GM12878 (cell line): ENCODE measurements at regions not wholly inside any gene's neighbourhood (a gene's known extent, or its start where the extent isn't known, plus 50 kb on each side); places are given as distances from the start of the nearest gene placed in this dataset.

Experiments used
- ATAC-seq: fragments of 200-7000 bp; cut with Tn5 transposase; 3 replicates; pipeline ENCODE4 v1.9.1; 2020; ENCODE audit warnings: mild to moderate bottlenecking, moderate library complexity
- BruUV-seq: library from RNA; stranded (reverse); fragments of 400-500 nt; replicated peaks from 2 replicates; lab custom pipeline; 2021; lab: Mats Ljungman, UMichigan
- CTCF ChIA-PET: fragments of 300-600 bp; sonication (Branson Sonifier 250); formaldehyde crosslinking; extraction: SDS; loops from one replicate; lab custom pipeline; 2021; ENCODE audit warnings: inconsistent platforms; lab: Yijun Ruan, JAX
- POLR2A ChIA-PET: fragments of 350-600 bp; formaldehyde crosslinking; extraction: SDS; loops from one replicate; lab custom pipeline; 2021; ENCODE audit warnings: inconsistent platforms; lab: Charles Lee
- RAD21 ChIA-PET: fragments of 300-600 bp; sonication (Branson Sonifier 250); formaldehyde crosslinking; loops from one replicate; lab custom pipeline; 2023; ENCODE audit warnings: antibody characterized with exemption; ENCODE audit not compliant: unreplicated experiment; lab: Charles Lee
- SMC1A ChIA-PET: fragments of 300-600 bp; sonication (Branson Sonifier 250); formaldehyde crosslinking; loops from one replicate; lab custom pipeline; 2023; ENCODE audit not compliant: unreplicated experiment, uncharacterized antibody; lab: Charles Lee
- DNase-seq: peaks from one replicate; pipeline ENCODE4 v3.0.0-alpha.2; 2011; ENCODE audit warnings: low read depth, low spot score
- FAIRE-seq: peaks from 3 replicates; lab custom pipeline; 2011; peaks lifted over from hg19 to GRCh38; lab: Jason Lieb, UNC
- H2AFZ ChIP-seq: 2 replicates; pipeline ENCODE4 v1.6.0; 2011; ENCODE audit warnings: low read depth, low read length, control low read depth; ENCODE audit not compliant: control insufficient read depth
- H3K27ac ChIP-seq: 2 replicates; pipeline ENCODE4 v1.5.1; 2011; ENCODE audit warnings: control low read depth; ENCODE audit not compliant: control insufficient read depth, insufficient read depth
- H3K27me3 ChIP-seq, 2 experiments: replicated peaks in 1 of 2; 2 replicates each; pipeline versions ENCODE4 v1.6.0 to v1.6.1; 2011; ENCODE audit warnings: low read length in 1 of 2; ENCODE audit not compliant: control insufficient read depth in 2 of 2, insufficient read depth in 2 of 2
- H3K36me3 ChIP-seq, 2 experiments: 2 replicates each; pipeline ENCODE4 v1.5.1; 2011; ENCODE audit warnings: low read length in 1 of 2; ENCODE audit not compliant: control insufficient read depth in 2 of 2, insufficient read depth in 2 of 2
- H3K4me1 ChIP-seq: 2 replicates; pipeline ENCODE4 v1.6.1; 2011; ENCODE audit warnings: mild to moderate bottlenecking, low read length, moderate library complexity, mixed read lengths; ENCODE audit not compliant: control insufficient read depth, insufficient read depth
- H3K4me2 ChIP-seq: 2 replicates; pipeline ENCODE4 v1.6.0; 2011; ENCODE audit warnings: control low read depth; ENCODE audit not compliant: control insufficient read depth, insufficient read depth
- H3K4me3 ChIP-seq: fragments of 200-600 bp; sonication (generic); 2 replicates; pipeline ENCODE4 v1.5.1; 2016
- H3K79me2 ChIP-seq: 2 replicates; pipeline ENCODE4 v1.6.0; 2011; ENCODE audit warnings: low read length; ENCODE audit not compliant: control insufficient read depth, insufficient read depth
- H3K9ac ChIP-seq: 2 replicates; pipeline ENCODE4 v1.8.0; 2011; ENCODE audit warnings: low read length, control low read depth, mixed read lengths; ENCODE audit not compliant: control insufficient read depth, insufficient read depth
- H3K9me3 ChIP-seq: replicated peaks from 3 replicates; pipeline ENCODE4 v1.5.1; 2011; ENCODE audit warnings: mild to moderate bottlenecking, low read length; ENCODE audit not compliant: control insufficient read depth, insufficient read depth
- H4K20me1 ChIP-seq: 2 replicates; pipeline ENCODE4 v1.6.0; 2011; ENCODE audit not compliant: control insufficient read depth, insufficient read depth
- CBX5 ChIP-seq: sonication (generic); IDR thresholded peaks from 2 replicates; pipeline ENCODE4 v1.6.1; 2016; ENCODE audit warnings: low read depth, moderate library complexity, mild to moderate bottlenecking, inconsistent platforms
- NBN ChIP-seq: fragments of 450-650 bp; IDR thresholded peaks from 2 replicates; pipeline ENCODE4 v1.6.1; 2016
- NRF1 ChIP-seq: conservative IDR thresholded peaks from 2 replicates; pipeline ENCODE4 v1.6.1; 2011; ENCODE audit warnings: mild to moderate bottlenecking, low read depth, low read length, improper control_type of control experiment
- SPI1 ChIP-seq: IDR thresholded peaks from 2 replicates; pipeline ENCODE4 v1.6.1; 2011; ENCODE audit warnings: low read depth, mild to moderate bottlenecking, low read length, moderate library complexity, borderline replicate concordance; ENCODE audit not compliant: insufficient read depth
- WGBS: methylation state at CpG from one replicate; pipeline ENCODE4 v1.1.6; 2016; ENCODE audit warnings: low lambda C conversion rate; ENCODE audit not compliant: insufficient replicate concordance, insufficient coverage; ENCODE audit errors: missing lambda C conversion rate; 5-methylcytosine and 5-hydroxymethylcytosine counted together
- in situ Hi-C: fragments of 300-500 bp; cut with MboI; formaldehyde crosslinking; loops from 9 replicates; pipeline ENCODE4 v1.14.3; 2018; ENCODE audit warnings: mixed read lengths
- intact Hi-C: fragments of 100-400 bp; cut with micrococcal nuclease; formaldehyde crosslinking; loops from one replicate; pipeline ENCODE4 v1.14.2; 2022; ENCODE audit not compliant: unreplicated experiment
- TF ChIP-seq, protein P1 (sequence below): fragments of 450-650 bp; IDR thresholded peaks from 2 replicates; pipeline ENCODE4 v1.6.1; 2017; ENCODE audit warnings: borderline replicate concordance
- TF ChIP-seq, protein P2 (sequence below): fragments of 450-650 bp; IDR thresholded peaks from 2 replicates; pipeline ENCODE4 v1.6.1; 2018; ENCODE audit warnings: borderline replicate concordance, mild to moderate bottlenecking; ENCODE audit not compliant: partially characterized antibody
- TF ChIP-seq, protein P3 (sequence below): fragments of 450-650 bp; IDR thresholded peaks from 2 replicates; pipeline ENCODE4 v1.6.1; 2017; ENCODE audit warnings: antibody characterized with exemption, mild to moderate bottlenecking, moderate library complexity
- TF ChIP-seq, protein P4 (sequence below): fragments of 450-650 bp; formaldehyde crosslinking; IDR thresholded peaks from 2 replicates; pipeline ENCODE4 v1.4.0; 2020; ENCODE audit warnings: mild to moderate bottlenecking, moderate library complexity
- TF ChIP-seq, protein P5 (sequence below): fragments of 450-650 bp; formaldehyde crosslinking; IDR thresholded peaks from 2 replicates; pipeline ENCODE4 v1.5.0; 2022; ENCODE audit warnings: mild to moderate bottlenecking, missing genetic modification characterization

DNA sequence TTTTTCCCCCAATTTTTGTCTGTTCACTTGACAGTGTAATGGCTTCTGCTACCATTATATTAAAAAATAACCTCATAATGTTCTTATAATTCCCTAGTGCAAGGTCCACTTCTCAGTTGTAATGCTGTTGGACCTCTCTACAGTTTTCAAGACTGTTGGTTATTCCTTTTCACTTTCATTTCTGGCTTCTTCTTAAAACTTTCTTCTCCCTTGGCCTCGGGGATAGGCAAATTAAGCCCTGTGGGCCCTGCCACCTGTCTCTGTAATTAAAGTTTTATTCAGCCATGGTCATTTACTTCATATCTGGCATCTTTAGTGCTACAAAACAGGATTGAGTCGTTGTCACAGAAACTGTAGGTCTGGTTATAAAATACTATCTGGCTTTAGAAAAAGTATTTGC lies 313.5 kb downstream of the KLF12 start:
- POLR2A ChIA-PET = no interaction called here
- no peaks in the 10 kb centered on the region for H3K79me2 ChIP-seq
- no peak for FAIRE-seq
- 26% methylated on average over 2 of the region's 2 CpGs for WGBS
- no peaks in the 10 kb centered on the region for H3K27me3 ChIP-seq
- no peak overlapping the region for H3K4me2 ChIP-seq
- H3K36me3 ChIP-seq = no peaks in the 10 kb centered on the region
- in situ Hi-C loops (no loop called here), intact Hi-C loops (no loop called here)
- H3K27ac ChIP-seq = no peak overlapping the region
- DNase-seq = no peak
- H3K9me3 ChIP-seq = no peaks in the 10 kb centered on the region
- no peaks in the 10 kb centered on the region for H3K4me1 ChIP-seq
- no peaks in the 10 kb centered on the region for H4K20me1 ChIP-seq
- CTCF ChIA-PET = interaction anchor here (1.4 kb wide), 1 partner anchor 15 kb away, joined by 5 read pairs; no protein-coding TSS in a partner anchor
- no peak overlapping the region for H3K4me3 ChIP-seq
- no TSS peak for BruUV-seq
- ATAC-seq = peak; percentile 41
- no peak overlapping the region for H3K9ac ChIP-seq
- TF ChIP-seq, protein P1, sequence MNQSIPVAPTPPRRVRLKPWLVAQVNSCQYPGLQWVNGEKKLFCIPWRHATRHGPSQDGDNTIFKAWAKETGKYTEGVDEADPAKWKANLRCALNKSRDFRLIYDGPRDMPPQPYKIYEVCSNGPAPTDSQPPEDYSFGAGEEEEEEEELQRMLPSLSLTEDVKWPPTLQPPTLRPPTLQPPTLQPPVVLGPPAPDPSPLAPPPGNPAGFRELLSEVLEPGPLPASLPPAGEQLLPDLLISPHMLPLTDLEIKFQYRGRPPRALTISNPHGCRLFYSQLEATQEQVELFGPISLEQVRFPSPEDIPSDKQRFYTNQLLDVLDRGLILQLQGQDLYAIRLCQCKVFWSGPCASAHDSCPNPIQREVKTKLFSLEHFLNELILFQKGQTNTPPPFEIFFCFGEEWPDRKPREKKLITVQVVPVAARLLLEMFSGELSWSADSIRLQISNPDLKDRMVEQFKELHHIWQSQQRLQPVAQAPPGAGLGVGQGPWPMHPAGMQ = no peak
- TF ChIP-seq, protein P2, sequence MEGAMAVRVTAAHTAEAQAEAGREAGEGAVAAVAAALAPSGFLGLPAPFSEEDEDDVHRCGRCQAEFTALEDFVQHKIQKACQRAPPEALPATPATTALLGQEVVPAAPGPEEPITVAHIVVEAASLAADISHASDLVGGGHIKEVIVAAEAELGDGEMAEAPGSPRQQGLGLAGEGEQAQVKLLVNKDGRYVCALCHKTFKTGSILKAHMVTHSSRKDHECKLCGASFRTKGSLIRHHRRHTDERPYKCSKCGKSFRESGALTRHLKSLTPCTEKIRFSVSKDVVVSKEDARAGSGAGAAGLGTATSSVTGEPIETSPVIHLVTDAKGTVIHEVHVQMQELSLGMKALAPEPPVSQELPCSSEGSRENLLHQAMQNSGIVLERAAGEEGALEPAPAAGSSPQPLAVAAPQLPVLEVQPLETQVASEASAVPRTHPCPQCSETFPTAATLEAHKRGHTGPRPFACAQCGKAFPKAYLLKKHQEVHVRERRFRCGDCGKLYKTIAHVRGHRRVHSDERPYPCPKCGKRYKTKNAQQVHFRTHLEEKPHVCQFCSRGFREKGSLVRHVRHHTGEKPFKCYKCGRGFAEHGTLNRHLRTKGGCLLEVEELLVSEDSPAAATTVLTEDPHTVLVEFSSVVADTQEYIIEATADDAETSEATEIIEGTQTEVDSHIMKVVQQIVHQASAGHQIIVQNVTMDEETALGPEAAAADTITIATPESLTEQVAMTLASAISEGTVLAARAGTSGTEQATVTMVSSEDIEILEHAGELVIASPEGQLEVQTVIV = no peak
- TF ChIP-seq SPI1 (no peak), NBN (no peak), CBX5 (no peak), NRF1 (no peak)
- TF ChIP-seq, protein P3, sequence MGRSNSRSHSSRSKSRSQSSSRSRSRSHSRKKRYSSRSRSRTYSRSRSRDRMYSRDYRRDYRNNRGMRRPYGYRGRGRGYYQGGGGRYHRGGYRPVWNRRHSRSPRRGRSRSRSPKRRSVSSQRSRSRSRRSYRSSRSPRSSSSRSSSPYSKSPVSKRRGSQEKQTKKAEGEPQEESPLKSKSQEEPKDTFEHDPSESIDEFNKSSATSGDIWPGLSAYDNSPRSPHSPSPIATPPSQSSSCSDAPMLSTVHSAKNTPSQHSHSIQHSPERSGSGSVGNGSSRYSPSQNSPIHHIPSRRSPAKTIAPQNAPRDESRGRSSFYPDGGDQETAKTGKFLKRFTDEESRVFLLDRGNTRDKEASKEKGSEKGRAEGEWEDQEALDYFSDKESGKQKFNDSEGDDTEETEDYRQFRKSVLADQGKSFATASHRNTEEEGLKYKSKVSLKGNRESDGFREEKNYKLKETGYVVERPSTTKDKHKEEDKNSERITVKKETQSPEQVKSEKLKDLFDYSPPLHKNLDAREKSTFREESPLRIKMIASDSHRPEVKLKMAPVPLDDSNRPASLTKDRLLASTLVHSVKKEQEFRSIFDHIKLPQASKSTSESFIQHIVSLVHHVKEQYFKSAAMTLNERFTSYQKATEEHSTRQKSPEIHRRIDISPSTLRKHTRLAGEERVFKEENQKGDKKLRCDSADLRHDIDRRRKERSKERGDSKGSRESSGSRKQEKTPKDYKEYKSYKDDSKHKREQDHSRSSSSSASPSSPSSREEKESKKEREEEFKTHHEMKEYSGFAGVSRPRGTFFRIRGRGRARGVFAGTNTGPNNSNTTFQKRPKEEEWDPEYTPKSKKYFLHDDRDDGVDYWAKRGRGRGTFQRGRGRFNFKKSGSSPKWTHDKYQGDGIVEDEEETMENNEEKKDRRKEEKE = no peak
- TF ChIP-seq, protein P4, sequence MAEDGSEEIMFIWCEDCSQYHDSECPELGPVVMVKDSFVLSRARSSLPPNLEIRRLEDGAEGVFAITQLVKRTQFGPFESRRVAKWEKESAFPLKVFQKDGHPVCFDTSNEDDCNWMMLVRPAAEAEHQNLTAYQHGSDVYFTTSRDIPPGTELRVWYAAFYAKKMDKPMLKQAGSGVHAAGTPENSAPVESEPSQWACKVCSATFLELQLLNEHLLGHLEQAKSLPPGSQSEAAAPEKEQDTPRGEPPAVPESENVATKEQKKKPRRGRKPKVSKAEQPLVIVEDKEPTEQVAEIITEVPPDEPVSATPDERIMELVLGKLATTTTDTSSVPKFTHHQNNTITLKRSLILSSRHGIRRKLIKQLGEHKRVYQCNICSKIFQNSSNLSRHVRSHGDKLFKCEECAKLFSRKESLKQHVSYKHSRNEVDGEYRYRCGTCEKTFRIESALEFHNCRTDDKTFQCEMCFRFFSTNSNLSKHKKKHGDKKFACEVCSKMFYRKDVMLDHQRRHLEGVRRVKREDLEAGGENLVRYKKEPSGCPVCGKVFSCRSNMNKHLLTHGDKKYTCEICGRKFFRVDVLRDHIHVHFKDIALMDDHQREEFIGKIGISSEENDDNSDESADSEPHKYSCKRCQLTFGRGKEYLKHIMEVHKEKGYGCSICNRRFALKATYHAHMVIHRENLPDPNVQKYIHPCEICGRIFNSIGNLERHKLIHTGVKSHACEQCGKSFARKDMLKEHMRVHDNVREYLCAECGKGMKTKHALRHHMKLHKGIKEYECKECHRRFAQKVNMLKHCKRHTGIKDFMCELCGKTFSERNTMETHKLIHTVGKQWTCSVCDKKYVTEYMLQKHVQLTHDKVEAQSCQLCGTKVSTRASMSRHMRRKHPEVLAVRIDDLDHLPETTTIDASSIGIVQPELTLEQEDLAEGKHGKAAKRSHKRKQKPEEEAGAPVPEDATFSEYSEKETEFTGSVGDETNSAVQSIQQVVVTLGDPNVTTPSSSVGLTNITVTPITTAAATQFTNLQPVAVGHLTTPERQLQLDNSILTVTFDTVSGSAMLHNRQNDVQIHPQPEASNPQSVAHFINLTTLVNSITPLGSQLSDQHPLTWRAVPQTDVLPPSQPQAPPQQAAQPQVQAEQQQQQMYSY (CRISPR knock-in tag) = no peak
- TF ChIP-seq, protein P5, sequence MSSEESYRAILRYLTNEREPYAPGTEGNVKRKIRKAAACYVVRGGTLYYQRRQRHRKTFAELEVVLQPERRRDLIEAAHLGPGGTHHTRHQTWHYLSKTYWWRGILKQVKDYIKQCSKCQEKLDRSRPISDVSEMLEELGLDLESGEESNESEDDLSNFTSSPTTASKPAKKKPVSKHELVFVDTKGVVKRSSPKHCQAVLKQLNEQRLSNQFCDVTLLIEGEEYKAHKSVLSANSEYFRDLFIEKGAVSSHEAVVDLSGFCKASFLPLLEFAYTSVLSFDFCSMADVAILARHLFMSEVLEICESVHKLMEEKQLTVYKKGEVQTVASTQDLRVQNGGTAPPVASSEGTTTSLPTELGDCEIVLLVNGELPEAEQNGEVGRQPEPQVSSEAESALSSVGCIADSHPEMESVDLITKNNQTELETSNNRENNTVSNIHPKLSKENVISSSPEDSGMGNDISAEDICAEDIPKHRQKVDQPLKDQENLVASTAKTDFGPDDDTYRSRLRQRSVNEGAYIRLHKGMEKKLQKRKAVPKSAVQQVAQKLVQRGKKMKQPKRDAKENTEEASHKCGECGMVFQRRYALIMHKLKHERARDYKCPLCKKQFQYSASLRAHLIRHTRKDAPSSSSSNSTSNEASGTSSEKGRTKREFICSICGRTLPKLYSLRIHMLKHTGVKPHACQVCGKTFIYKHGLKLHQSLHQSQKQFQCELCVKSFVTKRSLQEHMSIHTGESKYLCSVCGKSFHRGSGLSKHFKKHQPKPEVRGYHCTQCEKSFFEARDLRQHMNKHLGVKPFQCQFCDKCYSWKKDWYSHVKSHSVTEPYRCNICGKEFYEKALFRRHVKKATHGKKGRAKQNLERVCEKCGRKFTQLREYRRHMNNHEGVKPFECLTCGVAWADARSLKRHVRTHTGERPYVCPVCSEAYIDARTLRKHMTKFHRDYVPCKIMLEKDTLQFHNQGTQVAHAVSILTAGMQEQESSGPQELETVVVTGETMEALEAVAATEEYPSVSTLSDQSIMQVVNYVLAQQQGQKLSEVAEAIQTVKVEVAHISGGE (CRISPR knock-in tag) = no peak
- H2AFZ ChIP-seq = no peak overlapping the region
- SMC1A ChIA-PET = interaction anchor here (0.9 to 1.7 kb wide), 2 partner anchors 16 to 127 kb away, joined by 3 read pairs; no protein-coding TSS in a partner anchor
- RAD21 ChIA-PET = no interaction called here
